GM13977 (cell line): ENCODE measurements at regions not wholly inside any gene's neighbourhood (a gene's known extent, or its start where the extent isn't known, plus 50 kb on each side); places are given as distances from the start of the nearest gene placed in this dataset.

ENCODE experiments used
- DNase-seq: peaks from one replicate; pipeline ENCODE4 v3.0.0; 2012; ENCODE audit warnings: low spot score
- CTCF ChIP-seq: IDR thresholded peaks from 2 replicates; pipeline ENCODE4 v1.5.1; 2012; ENCODE audit warnings: mild to moderate bottlenecking, control low read depth; ENCODE audit not compliant: insufficient read depth; ENCODE audit errors: extremely low read depth, missing control alignments
- in situ Hi-C: fragments of 300-500 bp; cut with MboI; formaldehyde crosslinking; loops from one replicate; pipeline ENCODE4 v1.12.0; 2022; ENCODE audit warnings: low sequenced_read_pairs, low pct_unique_long_range_greater_than_20kb, mixed read lengths, inconsistent platforms; ENCODE audit not compliant: unreplicated experiment

GRCh38 chr22:48532986-48533385, 1294.7 kb downstream of the BRD1 start:
- TF ChIP-seq CTCF = no peak
- in situ Hi-C loops = no loop called here
- DNase-seq = no peak

- no peak for TF ChIP-seq CTCF
- in situ Hi-C loops = no loop called here
- no peak for DNase-seq
Observed at GRCh38 chr22:48531761-48532435, 1295.8 kb downstream of the BRD1 start.

GRCh38 chr22:48531108-48531507, 1296.6 kb downstream of the BRD1 start:
- no peak for TF ChIP-seq CTCF
- no peak for DNase-seq
- in situ Hi-C loops = no loop called here

GRCh38 chr22:48530666-48531065, 1297.0 kb downstream of the BRD1 start:
- no peak for TF ChIP-seq CTCF
- in situ Hi-C loops = no loop called here
- no peak for DNase-seq

- TF ChIP-seq CTCF = no peak
- in situ Hi-C loops = no loop called here
- no peak for DNase-seq
Observed at GRCh38 chr22:48528221-48528915, 1299.3 kb downstream of the BRD1 start.

GRCh38 chr22:48523761-48524160, 1303.9 kb downstream of the BRD1 start:
- no peak for TF ChIP-seq CTCF
- in situ Hi-C loops = no loop called here
- DNase-seq = no peak

GRCh38 chr22:48523091-48523490, 1304.6 kb downstream of the BRD1 start:
- DNase-seq = no peak

More at GRCh38 chr22:48523091-48523490, 1304.6 kb downstream of the BRD1 start:
- in situ Hi-C loops = no loop called here
- TF ChIP-seq CTCF = no peak
